Amniotic stem cell (primary cell): ENCODE measurements at regions not wholly inside any gene's neighbourhood (a gene's known extent, or its start where the extent isn't known, plus 50 kb on each side); places are given as distances from the start of the nearest gene placed in this dataset.

ENCODE experiments used
- DNase-seq: peaks from one replicate; lab custom pipeline; 2025; lab: John Stamatoyannopoulos, UW

DNA sequence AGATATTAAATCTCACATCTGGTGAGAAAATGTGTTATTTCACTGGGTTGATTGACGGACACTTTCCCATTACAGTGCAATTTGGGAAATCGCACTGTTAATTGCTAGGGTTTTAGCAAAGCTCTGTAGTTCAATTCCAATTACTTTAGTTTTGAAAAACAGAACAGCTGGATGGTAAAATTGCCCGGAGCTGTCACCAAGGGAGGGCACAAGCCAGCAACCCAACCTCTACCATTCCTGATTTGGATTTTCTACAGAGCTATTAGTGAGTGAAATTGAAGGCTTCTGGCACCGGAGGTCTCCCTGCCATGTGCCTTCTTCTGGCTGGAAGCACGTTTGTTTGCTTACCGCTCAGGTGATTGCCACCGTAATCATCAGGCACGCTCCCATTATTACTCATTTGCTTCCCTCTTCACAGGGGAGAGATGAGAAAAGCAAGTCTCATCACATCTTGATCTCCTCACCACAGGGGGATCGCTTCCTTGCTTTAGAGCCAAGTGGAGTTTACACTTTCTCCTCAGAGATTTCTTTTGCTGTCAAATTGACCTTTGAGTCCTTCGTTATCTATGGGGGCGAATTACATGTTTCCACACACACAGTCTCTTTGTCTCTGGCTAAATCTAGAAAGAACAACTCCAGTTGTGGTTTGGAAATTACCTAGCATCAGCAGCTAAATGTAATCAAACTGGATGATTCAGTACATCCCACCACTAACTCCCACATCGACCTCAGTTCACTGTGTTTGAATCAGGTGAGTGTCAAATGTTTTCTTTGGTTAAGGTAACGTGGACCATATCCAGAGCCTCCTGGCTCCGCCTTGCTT, 421.7 kb upstream of the GOLIM4 start:
- DNase-seq = no peak

DNA sequence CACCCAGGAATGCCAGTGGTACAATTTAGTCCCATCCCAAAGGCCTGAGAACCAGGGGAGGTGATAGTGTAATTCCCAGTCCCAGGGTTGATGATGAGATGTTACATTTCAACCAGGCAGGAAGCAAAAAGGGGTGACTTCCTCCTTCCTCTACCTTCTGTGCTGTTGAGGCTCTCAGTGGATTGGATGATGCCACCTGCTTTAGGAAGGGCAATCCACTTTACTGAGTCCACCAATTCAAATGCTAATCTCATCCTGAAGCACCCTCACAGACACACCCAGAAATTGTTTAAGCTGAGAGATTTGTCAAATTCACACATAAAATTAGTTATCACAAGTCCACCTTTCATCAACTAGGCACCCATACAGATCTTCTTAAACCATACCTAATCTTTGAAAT, 418.5 kb upstream of the GOLIM4 start:
- DNase-seq = no peak

DNA sequence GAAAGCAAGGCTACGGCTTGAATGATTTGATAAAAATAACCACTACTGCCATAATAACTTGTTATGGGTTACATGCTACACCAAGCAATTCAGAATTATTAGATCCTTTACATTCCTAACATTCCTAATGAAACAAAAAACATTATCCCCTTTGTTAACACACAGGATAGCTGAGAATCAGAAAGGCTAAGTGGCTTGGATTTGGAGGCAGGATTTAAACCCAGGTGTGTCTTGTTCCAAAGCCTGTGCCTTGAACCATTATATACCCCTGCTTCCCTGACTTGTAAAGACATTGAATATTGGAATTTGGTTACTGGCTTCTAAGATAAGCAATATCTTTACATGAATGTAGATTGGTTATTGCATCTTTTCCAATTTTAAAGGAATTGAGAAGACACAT, 417.1 kb upstream of the GOLIM4 start:
- no peak for DNase-seq

DNA sequence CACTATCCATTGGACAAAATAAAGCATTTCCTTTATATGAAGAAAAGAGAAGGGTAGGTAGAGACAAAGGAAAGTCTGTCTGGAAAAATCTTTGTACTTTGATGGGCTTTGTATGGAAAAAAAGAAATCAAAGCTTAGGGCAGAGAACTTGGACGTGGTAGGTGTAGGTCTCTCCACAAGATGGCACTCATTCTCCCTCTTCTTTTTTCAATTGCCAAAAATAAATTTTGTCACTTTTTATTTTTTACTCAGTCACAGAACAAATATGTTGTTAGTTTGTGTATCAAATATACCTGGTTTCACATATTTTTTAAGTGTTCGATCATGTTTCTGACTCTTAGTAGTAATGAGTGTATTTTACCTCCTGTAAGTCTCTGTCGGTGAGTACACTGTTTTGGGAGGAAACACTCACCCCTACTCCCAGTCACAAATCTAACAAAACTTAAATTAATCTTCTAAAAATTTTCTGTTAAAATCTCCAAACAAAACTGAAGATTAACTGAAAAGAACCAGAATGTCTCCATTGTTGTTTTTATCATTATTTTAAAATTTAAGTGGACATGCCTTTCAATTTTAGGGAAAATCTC, 415.8 kb upstream of the GOLIM4 start:
- DNase-seq = peak; percentile 7

DNA sequence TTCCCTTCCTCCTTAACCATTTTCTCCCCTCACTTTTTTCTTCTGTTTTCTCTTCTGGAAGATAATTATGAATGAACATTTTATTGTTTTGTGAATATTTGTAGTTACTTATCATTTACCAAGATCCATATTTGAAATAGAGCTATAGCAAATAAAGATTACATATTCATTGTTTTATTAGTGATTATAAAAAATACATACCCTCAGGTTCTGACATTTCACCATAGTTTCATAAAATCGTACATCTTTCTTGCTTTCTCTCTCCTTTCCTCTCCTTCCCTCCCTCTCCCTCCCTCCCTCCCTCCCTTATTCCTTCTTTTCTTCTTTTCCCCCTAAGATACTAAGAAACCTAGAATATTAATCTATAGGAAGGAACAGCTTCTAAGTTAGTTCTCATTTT, 410.9 kb upstream of the GOLIM4 start:
- DNase-seq = no peak

DNA sequence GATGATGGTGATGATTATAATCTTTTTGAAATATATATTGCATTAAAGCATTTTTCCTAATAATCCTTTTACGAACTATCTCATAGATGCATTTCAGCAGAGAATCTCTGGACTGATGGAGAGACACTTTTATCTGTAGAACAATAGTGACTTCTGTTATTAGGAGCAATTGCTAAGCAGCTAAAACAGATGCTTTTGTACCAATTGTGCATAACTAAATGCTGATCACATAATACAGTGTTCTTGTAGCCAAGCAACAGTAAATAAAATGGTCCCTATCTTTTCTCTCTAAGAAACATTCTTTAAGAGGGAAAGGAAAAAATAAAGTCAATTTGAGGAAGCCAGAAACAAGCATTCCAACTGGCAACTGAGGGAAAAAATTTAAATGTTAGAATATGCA, 405.8 kb upstream of the GOLIM4 start:
- no peak for DNase-seq

DNA sequence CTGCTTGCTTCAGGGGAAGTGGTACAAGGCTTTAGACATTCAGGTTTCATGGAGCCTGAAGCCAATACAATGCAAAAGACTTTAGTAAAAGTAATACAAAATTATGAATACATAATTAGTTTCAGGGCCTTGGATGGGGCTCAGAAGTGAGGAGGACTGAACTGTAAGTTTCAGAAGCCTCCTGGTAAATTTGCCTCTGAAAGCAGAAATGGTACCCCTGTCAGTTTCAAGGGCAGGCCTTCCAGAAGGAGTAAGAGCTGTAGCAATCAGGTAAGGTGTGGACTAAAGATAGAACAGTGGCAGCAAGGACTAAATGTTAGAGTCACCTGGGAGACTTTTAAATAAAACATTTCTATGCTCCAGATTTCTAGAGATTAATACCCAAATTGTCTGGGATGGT, 402.5 kb upstream of the GOLIM4 start:
- DNase-seq = no peak

DNA sequence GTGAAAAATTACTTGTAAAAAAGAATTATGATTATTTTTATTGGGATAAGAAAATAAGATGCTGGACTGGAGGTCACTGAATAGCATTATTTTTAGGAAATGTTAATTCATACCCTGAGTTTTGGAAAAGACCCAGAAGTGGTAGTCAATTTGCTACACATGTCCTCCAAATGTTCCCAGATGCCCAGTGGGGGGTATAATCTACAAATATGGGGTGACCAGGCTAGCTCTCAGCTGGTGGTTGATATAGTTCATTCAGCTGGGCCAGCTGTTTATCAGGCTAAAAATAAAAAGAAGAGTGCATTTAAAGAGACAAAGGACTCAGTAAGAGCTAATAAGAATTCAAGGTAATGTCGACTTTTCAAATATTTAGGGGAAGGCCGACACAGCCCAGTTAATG, 402.0 kb upstream of the GOLIM4 start:
- DNase-seq = no peak

DNA sequence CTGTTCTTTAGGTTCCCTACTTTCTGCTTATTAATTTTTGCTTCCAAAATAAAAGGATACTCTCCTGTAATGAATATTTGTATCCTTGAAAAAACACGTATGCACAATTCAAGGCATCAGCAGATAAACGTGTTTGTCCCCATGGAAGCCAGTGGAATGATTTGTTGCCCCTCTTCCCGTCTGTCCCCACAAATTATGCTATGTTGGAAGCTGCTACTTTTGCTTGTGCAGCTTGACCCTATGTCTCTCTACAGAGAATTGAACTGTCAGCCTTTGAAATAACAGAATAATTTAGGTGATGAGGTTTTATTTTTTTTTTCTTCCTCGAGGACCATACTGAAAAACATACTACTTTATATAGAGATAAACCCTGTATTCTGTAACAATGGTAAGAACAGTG, 401.5 kb upstream of the GOLIM4 start:
- no peak for DNase-seq

DNA sequence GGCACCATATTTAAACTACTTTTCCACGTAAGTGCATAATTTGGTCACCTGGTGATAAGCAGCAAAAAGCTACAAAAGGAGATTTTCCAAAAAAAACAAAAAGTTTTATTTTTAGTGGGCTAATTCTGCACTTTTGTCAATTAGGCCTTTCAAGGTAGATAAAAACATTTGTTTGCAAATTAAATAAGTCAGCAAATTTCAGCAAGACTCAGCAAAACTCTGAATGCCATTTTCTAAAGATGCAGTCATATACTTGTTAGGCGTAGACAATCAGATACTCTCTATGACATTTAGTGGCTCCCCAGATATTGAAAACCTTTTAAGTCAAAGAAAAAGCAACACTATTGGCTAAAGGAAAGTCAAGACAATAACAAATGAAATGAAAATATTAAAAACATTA, 400.2 kb upstream of the GOLIM4 start:
- DNase-seq = no peak

DNA sequence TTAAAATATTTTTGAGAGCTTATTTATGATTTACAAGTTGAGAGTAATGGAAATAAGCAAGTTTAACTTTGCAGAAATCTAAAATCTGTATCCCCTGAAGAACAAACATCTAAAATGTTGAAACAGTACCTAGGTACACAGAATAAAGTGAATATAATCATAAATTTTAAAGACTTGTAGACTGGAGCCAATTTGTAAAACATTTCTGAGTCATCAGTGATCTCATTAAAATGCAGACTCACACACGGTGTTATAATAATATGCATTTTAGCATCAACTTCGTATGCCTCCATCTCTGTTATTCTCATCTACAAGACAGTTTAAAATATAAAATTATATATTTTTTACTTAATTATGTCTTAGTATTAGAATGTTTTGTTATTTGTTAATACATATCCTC, 399.5 kb upstream of the GOLIM4 start:
- no peak for DNase-seq

DNA sequence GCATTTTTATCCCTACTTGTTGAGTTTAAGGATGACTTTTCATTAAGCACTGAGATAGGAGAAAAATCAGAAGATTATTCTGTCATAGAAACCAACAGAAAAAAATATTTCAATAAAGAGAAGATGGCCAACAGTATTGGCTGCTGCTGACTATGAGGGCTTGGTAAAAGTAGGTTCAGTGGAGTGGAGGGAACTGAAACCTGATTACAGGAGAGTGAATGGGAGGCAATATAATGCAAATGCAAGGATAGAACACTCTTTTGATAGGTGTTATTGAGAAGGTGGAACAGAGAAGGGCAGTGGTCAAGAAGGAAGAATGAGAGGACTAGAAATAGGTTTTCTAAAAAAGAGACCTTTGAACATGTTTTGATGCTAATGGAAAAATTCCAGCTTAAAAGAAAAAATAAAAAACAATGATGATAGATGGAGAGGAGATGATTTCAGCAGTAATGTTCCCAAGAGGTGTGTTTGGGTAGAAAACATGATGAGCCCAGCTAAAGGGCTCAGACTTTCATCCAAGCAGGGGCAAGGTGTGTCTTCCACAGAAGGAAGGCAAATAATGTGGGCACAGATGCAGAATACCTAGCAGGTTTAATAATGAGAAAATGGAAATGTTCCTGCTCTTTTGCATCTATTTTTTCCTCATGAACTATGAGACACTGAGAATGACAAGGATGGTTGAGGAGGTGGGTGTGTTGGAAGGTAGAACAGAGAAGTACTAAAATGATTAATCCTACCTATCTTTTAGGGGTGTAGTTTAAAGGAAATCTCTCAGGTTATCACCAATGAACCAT, 397.9 kb upstream of the GOLIM4 start:
- no peak for DNase-seq

DNA sequence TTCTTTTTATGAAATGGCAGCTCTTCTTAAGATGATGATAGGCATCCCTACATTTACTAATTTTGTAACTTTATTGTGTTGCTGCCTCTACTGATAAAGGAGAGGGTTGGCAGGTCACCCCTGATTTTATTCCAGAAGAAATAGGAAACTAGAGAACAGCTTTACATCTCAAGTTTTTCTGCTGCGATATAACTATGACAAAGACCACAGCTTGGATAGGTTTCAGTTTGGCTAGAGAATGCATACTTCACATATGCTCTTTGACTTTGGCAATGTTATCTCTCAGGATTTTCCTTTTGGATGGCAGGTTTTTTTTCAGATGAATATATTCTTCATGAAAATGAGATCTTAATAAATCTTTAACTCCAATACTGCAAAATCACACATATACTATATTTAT, 395.3 kb upstream of the GOLIM4 start:
- no peak for DNase-seq

DNA sequence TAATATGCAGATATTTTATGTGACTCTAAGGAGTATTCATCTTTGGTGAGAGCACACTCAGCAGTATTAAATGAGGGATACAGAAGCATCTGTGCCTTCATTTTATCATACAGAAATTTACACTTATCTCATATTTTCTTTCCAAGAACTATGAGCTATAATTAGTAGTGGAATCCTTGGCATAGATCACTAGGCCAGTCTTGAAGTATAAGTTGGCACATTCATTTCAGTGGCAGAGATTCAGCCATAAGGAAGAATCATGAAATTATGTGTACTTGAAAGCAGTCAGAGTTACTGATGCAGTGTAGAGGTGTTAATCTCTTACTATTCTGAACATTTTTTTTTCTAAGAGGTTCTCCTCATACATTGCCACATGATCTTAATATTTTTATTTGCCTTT, 393.6 kb upstream of the GOLIM4 start:
- DNase-seq = no peak

DNA sequence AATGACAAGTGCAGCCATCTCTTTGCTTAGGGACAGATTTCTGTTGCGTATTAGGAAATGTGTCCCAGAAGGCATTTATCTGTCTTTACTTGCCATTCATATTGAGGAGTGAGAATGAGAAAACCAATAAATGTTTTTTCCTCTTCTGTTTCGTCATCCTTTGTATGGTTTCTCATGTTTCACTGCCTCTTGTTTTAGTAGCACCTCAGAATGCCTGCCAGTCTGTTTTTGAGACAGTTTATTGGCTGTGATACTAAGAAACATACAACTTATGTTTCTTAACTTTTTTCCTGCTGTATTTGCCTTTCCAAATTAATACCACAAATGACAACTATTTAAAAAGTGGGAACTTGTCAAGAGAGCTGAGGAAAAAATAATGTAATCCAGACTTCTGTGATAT, 390.2 kb upstream of the GOLIM4 start:
- DNase-seq = no peak

DNA sequence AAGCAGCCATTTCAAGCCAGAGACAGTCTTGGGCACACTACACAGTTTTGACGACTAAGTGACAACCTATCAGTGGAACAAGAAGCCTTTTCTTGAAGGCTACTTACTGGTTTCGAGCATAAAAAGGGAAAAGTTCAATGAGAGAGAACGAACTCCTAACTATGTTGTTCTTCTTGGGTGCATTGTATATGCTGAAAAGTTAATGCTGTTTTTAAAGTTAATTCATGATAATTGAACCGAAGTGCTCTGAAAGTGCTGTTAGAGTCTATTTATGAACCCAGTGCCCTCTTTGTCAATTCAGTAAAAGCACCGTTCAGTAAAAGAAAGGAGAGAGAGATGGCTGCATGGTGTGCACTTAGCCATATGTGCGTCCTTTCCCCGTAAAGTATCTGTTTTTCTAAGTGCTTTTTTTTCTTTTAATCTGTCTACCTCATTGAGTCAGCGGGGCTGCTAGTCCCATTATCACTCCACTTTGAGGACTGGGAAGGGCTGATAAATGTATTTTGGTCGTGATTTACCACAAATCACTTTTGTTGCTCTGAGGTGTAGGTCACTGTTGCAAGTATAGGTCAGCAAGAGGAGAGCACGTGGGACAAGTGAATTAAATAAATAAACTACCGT, 380.7 kb upstream of the GOLIM4 start:
- DNase-seq = no peak

DNA sequence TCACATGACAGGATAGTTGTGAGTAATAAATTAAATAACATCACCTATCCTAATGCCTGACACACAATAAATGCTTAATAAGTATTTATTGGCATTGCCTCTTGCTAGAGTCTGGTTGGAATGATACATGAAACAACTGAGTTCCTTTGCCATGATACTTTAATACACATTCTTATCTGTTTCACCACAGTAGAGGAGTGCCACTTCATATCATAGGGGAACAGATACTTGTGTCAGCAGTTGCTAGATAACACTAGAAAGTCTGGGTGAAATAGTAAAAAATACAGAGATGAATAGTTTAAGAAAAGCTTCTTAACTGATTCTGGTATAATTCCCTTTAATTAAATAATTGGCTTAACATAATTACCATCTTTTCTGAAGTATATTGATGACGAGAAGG, 380.0 kb upstream of the GOLIM4 start:
- DNase-seq = no peak

DNA sequence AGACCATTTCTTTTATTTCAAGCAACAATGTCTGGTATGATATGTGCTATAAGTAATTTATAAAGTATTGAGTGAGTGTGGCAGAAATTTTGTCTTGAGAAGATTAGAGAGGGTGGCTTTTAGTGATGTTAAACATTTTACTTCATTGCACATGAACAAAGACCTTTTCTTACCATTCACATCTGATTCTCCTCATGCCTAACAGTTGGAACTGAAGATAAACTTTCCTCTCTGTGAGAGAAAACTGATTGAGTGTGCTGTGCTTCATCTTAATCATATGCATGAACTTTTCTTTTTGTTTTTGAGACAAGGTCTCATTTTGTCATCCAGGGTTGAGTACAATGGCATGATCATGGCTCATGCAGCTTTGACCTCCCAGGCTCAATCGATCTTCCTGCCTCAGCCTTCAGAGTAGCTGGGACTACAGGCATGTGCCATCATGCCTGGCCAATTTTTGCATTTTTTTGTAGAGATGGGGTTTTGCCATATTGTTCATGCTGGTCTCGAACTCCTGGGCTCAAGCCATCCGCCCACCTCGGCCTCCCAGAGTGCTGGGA, 377.7 kb upstream of the GOLIM4 start:
- DNase-seq = no peak

DNA sequence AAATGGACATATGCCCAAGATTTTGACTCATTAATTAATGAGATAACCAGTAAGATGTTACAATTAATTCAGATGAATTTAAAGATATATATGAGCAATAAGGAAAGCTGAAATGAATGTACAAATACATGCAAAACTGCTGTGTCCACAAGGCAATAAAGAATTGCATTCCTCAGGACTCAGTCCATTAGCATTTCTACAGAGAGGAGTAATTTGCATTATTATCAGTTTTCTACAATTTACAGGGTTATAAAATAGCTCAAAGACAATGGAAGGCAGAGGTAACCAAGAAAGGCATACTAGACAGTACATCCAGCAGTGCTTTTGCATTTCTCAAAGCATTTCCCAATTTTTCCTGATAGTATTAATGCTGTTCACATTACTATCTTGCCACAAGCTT, 377.1 kb upstream of the GOLIM4 start:
- DNase-seq = no peak

DNA sequence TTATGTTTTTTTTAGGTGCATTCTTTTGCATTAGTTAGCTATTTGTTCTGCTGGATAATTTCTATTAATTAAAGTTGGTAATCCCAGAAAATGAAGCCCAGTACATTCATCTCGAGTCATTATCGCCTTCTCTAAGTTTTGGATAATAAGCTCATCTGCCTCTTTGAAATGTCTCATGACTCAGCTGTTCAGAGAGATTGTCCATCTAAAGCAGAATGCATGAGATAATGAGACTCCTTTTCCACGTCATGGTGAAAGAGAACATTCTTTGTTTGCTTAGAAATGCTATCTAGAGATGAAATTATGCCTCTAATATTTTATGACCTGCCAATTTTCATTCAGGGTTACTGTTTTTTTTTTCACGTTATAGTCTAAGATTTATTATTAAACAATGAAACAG, 374.7 kb upstream of the GOLIM4 start:
- DNase-seq = no peak

DNA sequence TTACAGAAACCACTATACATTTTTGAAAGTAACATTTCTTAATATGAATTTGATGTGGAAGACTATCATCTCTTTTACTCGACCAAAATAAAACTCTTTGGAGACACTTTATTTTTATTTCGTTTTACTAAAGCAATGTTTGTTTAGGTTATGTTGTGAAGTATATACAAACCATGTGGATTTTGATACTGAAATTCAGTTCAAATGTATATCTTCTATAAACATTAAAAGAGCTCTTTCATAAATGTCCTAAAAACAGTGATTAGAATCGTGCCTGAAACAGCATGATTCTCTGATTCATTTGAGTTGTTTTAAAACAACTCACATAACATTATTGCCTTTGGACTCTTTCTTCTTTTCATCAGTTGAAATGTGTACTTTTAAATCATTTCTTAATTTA, 373.7 kb upstream of the GOLIM4 start:
- DNase-seq = no peak

DNA sequence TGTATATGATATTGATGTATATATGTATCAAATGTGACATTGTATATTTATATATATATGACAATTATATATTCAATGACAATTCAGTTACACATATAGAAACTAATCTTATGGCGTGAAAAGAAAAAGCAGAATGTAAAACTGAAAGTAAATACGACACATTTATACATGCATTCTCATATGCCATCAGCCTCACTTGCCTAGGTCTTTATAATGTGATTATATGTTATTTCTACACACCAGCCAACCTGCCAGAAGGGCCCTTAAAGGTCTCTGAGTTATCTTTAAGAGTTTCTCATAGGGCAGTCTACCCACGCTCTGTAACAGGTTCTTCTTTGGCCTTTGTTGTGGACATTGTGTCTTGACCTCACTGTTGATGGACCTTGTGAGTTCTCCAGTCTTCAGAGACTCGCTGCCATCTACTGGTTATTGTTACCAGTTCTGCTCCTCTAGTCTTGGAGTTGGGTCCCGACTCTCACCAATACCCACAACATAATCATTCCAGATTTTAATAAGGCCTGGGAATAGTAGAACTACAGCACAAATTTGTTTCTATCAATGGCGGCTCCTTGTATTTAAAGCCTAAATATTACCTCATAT, 371.5 kb upstream of the GOLIM4 start:
- DNase-seq = peak; percentile 28
